Tibial artery (tissue), 4 donors: ENCODE measurements at regions not wholly inside any gene's neighbourhood (a gene's known extent, or its start where the extent isn't known, plus 50 kb on each side); places are given as distances from the start of the nearest gene placed in this dataset.

Experiments
- DNase-seq, 2 donors: peaks; one replicate each; pipeline ENCODE4 v3.0.0-alpha.2; 2019
- H3K27ac ChIP-seq, 2 donors: fragments of 200-600 bp; sonication (generic) in 1 of 2; 1 replicate in 1 of 2; 2 replicates in 1 of 2; pipeline ENCODE4 v1.5.1; 2018 to 2019; ENCODE audit warnings: mild to moderate bottlenecking in 1 of 2
- H3K27me3 ChIP-seq, 2 donors: fragments of 200-600 bp; sonication (generic) in 1 of 2; one replicate each; pipeline versions ENCODE4 v1.5.1 to v1.6.0; 2016 to 2019
- H3K36me3 ChIP-seq, 3 donors: fragments of 200-600 bp; sonication (generic) in 2 of 3; one replicate each; pipeline ENCODE4 v1.5.1; 2016 to 2019; ENCODE audit warnings: mild to moderate bottlenecking in 2 of 3
- H3K4me1 ChIP-seq, 4 donors: fragments of 200-600 bp; sonication (generic) in 2 of 4; 1 replicate in 3 of 4; 2 replicates in 1 of 4; pipeline ENCODE4 v1.5.1; 2016 to 2019
- H3K4me3 ChIP-seq, 2 donors: fragments of 200-600 bp; sonication (generic) in 1 of 2; 1 replicate in 1 of 2; 2 replicates in 1 of 2; pipeline ENCODE4 v1.5.1; 2018 to 2019; ENCODE audit warnings: mild to moderate bottlenecking in 2 of 2
- H3K9me3 ChIP-seq, 3 donors: fragments of 200-600 bp; sonication (generic) in 1 of 3; one replicate each; pipeline ENCODE4 v1.5.1; 2016 to 2019
- intact Hi-C: fragments of 100-400 bp; cut with DNase I; formaldehyde crosslinking; loops from one replicate; pipeline ENCODE4 v1.15.0; 2023; ENCODE audit warnings: low total_unique reads
- TF ChIP-seq, protein P1 (sequence below), 2 experiments: fragments of 200-600 bp in 1 of 2; fragments of 450-650 bp in 1 of 2; IDR thresholded peaks; one replicate each; pipeline ENCODE4 v1.5.1; 2017 to 2019; ENCODE audit warnings: antibody characterized with exemption in 2 of 2, mild to moderate bottlenecking in 1 of 2, moderate library complexity in 1 of 2

DNA sequence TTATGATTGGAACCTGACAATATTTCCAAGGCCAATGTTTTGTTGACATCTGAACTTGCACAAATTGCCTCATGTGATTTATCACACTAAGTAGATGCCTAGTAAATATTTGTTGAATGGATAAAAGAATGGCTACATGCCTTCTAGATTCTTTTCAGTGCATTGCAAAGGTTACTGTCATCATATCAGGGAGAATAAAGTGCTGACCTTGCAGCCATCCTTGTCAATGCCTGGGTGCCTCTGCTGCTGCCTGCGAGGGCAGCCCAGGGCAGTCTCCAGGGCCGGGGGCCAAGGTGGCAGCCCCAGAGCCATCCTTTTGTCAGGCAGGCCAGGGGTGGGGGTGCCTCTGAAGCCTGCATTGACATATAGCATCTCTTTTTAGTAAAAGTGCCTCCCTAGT, 325.6 kb upstream of the MTNR1B start:
- peaks cover 0 to 10% (median 0%) of the 10 kb centered on the region in 4 donors for H3K4me1 ChIP-seq
- TF ChIP-seq, protein P1, sequence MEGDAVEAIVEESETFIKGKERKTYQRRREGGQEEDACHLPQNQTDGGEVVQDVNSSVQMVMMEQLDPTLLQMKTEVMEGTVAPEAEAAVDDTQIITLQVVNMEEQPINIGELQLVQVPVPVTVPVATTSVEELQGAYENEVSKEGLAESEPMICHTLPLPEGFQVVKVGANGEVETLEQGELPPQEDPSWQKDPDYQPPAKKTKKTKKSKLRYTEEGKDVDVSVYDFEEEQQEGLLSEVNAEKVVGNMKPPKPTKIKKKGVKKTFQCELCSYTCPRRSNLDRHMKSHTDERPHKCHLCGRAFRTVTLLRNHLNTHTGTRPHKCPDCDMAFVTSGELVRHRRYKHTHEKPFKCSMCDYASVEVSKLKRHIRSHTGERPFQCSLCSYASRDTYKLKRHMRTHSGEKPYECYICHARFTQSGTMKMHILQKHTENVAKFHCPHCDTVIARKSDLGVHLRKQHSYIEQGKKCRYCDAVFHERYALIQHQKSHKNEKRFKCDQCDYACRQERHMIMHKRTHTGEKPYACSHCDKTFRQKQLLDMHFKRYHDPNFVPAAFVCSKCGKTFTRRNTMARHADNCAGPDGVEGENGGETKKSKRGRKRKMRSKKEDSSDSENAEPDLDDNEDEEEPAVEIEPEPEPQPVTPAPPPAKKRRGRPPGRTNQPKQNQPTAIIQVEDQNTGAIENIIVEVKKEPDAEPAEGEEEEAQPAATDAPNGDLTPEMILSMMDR (IDR thresholded peaks at IDR 0.05), result no peak
- intact Hi-C loops, result no loop called here
- DNase-seq, result no peak
- no peak overlapping the region for H3K27ac ChIP-seq
- no peaks in the 10 kb centered on the region for H3K27me3 ChIP-seq
- H3K4me3 ChIP-seq, result no peak overlapping the region
- no peaks in the 10 kb centered on the region for H3K36me3 ChIP-seq
- H3K9me3 ChIP-seq, result no peaks in the 10 kb centered on the region

DNA sequence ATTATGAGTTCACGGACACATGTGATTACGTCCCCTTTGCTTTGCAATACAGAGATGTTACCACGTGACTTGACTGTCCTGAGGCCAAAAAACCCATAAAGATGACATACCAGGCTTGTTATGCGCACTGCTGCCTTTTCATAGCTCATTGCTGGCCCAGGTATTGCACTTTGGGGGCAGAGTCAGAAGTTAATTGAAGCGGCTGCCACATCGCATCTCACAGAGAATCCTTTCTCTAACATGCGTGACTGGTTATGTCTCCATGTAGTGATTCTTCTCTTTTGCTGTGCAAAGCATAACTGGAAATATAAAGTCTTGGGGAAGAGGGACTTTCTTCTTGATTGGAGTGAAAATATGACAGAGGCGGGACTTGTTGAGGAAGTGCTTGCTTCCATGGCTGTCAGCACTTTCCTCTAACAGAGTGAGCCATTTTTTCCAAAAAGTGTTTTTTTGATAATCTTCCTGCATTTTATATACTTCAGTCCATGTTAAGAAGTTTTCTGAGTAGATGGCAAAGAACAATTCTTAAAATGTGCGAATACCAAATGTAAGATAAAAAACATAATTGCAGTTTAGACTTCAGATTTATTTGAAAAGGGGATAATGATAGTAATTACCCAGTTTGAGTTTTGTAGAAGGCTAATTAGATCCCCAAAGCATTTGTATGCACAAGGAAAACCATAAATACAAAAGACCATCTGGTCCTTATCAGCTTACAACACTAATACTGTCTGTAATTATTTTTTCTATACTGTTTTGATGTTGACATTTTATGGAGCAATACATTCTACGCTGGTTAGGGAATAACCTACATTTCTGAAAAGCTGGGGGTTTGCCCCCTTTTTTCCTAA, 324.6 kb upstream of the MTNR1B start:
- H3K4me1 ChIP-seq, result peaks cover 0 to 10% (median 0%) of the 10 kb centered on the region in 4 donors
- H3K27ac ChIP-seq, result no peak overlapping the region
- no peak overlapping the region for H3K4me3 ChIP-seq
- H3K27me3 ChIP-seq, result no peaks in the 10 kb centered on the region
- no peaks in the 10 kb centered on the region for H3K36me3 ChIP-seq
- DNase-seq, result no peak
- TF ChIP-seq, protein P1 (IDR thresholded peaks at IDR 0.05), result no peak
- H3K9me3 ChIP-seq, result no peaks in the 10 kb centered on the region
- intact Hi-C loops, result no loop called here

DNA sequence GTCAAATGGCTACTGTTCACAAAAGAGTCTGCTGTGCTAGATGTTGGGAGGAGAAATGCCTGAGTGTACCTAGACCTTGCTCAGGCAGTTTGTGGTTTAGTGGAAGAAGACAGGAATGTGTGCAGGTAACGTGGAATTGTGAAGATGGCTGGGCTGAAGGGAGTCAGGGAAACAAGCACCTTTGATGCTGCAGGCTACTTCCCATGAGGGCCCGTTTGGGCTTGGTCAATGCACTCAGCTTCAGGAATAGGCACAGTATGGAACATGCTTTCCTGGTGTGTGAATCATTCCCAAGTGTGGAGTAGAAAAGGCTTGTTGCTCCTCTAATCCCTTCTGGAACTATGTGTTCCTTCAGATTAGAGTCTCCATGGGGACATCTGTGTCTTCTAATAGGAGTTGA, 318.3 kb upstream of the MTNR1B start:
- no peaks in the 10 kb centered on the region for H3K36me3 ChIP-seq
- H3K4me3 ChIP-seq, result no peak overlapping the region
- H3K27me3 ChIP-seq, result no peaks in the 10 kb centered on the region
- no peak for DNase-seq
- no peaks in the 10 kb centered on the region for H3K4me1 ChIP-seq
- H3K9me3 ChIP-seq, result no peaks in the 10 kb centered on the region
- intact Hi-C loops, result no loop called here
- H3K27ac ChIP-seq, result no peak overlapping the region
- TF ChIP-seq, protein P1 (IDR thresholded peaks at IDR 0.05), result no peak

DNA sequence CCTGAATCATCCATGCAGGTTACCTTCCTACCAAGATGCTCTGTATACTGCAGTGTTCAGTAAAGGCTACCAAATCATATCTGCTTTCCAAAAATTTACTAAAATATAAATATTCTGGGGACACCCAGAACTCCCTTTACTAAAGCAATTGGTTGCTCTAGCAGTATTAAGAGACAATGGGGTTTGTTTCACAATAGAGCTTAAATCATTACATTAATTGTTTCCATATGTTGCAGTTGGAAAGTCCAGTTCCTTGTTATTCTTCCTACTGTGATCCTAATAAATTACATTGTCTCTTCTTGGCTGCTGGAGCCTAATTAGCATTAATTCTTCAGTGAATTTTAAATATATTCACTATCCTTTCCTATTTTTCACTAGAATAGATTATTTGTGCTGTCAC, 316.0 kb upstream of the MTNR1B start:
- Histone ChIP-seq H3K4me3 (no peak overlapping the region), H3K9me3 (no peaks in the 10 kb centered on the region), H3K27ac (no peak overlapping the region), H3K36me3 (no peaks in the 10 kb centered on the region), H3K4me1 (no peaks in the 10 kb centered on the region), H3K27me3 (no peaks in the 10 kb centered on the region)
- DNase-seq, result no peak
- intact Hi-C loops, result no loop called here
- TF ChIP-seq, protein P1 (IDR thresholded peaks at IDR 0.05), result no peak

DNA sequence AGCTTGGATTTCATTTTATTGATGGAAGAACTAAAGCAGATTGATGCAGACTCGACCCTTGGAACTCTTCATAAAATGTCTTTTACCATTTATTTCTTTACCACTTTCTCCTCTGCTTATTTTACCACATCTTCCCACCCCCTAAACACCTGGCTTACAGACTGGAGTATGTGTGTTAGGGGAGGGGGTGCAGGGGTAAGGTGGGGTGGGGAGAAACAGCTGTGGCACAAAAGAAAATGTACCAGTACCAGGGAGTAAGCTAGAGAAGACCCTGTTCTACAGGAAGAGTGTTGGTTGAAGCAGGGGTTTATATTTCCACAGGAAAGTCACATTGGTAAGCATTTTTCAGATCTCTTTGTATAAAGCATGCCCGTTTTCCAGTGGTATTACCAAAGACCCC, 312.7 kb upstream of the MTNR1B start:
- H3K27me3 ChIP-seq, result no peaks in the 10 kb centered on the region
- intact Hi-C loops, result no loop called here
- no peak overlapping the region for H3K4me3 ChIP-seq
- no peak for DNase-seq
- no peaks in the 10 kb centered on the region for H3K36me3 ChIP-seq
- no peak overlapping the region for H3K27ac ChIP-seq
- H3K9me3 ChIP-seq, result no peaks in the 10 kb centered on the region
- H3K4me1 ChIP-seq, result no peaks in the 10 kb centered on the region
- TF ChIP-seq, protein P1 (IDR thresholded peaks at IDR 0.05), result no peak
